ENCODE measurements at regions not wholly inside any gene's neighbourhood (a gene's known extent, or its start where the extent isn't known, plus 50 kb on each side); places are given as distances from the start of the nearest gene placed in this dataset.

DNA sequence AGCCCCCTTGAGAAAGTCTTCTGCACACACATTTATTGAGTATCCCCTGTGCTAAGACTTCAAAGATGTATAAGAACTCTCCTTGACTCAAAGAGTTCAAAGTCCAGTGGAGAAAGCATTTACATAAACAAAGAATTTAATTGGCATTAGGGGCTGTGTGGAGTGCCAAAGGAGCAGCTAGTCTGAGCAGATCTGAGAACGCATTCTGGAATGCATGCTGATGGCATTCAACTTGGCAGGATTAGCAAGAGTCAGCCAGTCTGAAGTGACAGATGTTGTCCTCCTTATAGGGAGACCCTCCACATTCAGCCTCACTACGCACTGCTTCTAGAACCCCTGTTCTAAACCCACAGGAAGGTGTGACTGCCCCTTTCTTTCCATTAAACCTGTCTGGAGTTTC, 191.5 kb downstream of the RAD51AP2 start:
- TF ChIP-seq, protein P1, sequence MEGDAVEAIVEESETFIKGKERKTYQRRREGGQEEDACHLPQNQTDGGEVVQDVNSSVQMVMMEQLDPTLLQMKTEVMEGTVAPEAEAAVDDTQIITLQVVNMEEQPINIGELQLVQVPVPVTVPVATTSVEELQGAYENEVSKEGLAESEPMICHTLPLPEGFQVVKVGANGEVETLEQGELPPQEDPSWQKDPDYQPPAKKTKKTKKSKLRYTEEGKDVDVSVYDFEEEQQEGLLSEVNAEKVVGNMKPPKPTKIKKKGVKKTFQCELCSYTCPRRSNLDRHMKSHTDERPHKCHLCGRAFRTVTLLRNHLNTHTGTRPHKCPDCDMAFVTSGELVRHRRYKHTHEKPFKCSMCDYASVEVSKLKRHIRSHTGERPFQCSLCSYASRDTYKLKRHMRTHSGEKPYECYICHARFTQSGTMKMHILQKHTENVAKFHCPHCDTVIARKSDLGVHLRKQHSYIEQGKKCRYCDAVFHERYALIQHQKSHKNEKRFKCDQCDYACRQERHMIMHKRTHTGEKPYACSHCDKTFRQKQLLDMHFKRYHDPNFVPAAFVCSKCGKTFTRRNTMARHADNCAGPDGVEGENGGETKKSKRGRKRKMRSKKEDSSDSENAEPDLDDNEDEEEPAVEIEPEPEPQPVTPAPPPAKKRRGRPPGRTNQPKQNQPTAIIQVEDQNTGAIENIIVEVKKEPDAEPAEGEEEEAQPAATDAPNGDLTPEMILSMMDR (conservative IDR thresholded peaks at IDR 0.05; ENCODE audit: low read depth in 2 of 2) = no peak
- TF ChIP-seq, protein P2, sequence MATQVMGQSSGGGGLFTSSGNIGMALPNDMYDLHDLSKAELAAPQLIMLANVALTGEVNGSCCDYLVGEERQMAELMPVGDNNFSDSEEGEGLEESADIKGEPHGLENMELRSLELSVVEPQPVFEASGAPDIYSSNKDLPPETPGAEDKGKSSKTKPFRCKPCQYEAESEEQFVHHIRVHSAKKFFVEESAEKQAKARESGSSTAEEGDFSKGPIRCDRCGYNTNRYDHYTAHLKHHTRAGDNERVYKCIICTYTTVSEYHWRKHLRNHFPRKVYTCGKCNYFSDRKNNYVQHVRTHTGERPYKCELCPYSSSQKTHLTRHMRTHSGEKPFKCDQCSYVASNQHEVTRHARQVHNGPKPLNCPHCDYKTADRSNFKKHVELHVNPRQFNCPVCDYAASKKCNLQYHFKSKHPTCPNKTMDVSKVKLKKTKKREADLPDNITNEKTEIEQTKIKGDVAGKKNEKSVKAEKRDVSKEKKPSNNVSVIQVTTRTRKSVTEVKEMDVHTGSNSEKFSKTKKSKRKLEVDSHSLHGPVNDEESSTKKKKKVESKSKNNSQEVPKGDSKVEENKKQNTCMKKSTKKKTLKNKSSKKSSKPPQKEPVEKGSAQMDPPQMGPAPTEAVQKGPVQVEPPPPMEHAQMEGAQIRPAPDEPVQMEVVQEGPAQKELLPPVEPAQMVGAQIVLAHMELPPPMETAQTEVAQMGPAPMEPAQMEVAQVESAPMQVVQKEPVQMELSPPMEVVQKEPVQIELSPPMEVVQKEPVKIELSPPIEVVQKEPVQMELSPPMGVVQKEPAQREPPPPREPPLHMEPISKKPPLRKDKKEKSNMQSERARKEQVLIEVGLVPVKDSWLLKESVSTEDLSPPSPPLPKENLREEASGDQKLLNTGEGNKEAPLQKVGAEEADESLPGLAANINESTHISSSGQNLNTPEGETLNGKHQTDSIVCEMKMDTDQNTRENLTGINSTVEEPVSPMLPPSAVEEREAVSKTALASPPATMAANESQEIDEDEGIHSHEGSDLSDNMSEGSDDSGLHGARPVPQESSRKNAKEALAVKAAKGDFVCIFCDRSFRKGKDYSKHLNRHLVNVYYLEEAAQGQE (IDR thresholded peaks at IDR 0.05; ENCODE audit: unreplicated experiment) = no peak
- TF ChIP-seq POLR2AphosphoS5 (IDR thresholded peaks at IDR 0.05; ENCODE audit: low read depth) (no peak), EZH2phosphoT487 (IDR thresholded peaks at IDR 0.05; ENCODE audit: unreplicated experiment) (no peak), CREB1 (CRISPR knock-in tag; IDR thresholded peaks at IDR 0.05; ENCODE audit: low read depth) (no peak), ZNF331 (CRISPR knock-in tag; IDR thresholded peaks at IDR 0.05; ENCODE audit: low read depth) (no peak), EZH2 (IDR thresholded peaks at IDR 0.05; ENCODE audit: low read depth, unreplicated experiment) (no peak), JUNB (IDR thresholded peaks at IDR 0.05; ENCODE audit: unreplicated experiment) (no peak), NANOG (IDR thresholded peaks at IDR 0.05; ENCODE audit: borderline replicate concordance) (no peak)
- TF ChIP-seq, protein P3, sequence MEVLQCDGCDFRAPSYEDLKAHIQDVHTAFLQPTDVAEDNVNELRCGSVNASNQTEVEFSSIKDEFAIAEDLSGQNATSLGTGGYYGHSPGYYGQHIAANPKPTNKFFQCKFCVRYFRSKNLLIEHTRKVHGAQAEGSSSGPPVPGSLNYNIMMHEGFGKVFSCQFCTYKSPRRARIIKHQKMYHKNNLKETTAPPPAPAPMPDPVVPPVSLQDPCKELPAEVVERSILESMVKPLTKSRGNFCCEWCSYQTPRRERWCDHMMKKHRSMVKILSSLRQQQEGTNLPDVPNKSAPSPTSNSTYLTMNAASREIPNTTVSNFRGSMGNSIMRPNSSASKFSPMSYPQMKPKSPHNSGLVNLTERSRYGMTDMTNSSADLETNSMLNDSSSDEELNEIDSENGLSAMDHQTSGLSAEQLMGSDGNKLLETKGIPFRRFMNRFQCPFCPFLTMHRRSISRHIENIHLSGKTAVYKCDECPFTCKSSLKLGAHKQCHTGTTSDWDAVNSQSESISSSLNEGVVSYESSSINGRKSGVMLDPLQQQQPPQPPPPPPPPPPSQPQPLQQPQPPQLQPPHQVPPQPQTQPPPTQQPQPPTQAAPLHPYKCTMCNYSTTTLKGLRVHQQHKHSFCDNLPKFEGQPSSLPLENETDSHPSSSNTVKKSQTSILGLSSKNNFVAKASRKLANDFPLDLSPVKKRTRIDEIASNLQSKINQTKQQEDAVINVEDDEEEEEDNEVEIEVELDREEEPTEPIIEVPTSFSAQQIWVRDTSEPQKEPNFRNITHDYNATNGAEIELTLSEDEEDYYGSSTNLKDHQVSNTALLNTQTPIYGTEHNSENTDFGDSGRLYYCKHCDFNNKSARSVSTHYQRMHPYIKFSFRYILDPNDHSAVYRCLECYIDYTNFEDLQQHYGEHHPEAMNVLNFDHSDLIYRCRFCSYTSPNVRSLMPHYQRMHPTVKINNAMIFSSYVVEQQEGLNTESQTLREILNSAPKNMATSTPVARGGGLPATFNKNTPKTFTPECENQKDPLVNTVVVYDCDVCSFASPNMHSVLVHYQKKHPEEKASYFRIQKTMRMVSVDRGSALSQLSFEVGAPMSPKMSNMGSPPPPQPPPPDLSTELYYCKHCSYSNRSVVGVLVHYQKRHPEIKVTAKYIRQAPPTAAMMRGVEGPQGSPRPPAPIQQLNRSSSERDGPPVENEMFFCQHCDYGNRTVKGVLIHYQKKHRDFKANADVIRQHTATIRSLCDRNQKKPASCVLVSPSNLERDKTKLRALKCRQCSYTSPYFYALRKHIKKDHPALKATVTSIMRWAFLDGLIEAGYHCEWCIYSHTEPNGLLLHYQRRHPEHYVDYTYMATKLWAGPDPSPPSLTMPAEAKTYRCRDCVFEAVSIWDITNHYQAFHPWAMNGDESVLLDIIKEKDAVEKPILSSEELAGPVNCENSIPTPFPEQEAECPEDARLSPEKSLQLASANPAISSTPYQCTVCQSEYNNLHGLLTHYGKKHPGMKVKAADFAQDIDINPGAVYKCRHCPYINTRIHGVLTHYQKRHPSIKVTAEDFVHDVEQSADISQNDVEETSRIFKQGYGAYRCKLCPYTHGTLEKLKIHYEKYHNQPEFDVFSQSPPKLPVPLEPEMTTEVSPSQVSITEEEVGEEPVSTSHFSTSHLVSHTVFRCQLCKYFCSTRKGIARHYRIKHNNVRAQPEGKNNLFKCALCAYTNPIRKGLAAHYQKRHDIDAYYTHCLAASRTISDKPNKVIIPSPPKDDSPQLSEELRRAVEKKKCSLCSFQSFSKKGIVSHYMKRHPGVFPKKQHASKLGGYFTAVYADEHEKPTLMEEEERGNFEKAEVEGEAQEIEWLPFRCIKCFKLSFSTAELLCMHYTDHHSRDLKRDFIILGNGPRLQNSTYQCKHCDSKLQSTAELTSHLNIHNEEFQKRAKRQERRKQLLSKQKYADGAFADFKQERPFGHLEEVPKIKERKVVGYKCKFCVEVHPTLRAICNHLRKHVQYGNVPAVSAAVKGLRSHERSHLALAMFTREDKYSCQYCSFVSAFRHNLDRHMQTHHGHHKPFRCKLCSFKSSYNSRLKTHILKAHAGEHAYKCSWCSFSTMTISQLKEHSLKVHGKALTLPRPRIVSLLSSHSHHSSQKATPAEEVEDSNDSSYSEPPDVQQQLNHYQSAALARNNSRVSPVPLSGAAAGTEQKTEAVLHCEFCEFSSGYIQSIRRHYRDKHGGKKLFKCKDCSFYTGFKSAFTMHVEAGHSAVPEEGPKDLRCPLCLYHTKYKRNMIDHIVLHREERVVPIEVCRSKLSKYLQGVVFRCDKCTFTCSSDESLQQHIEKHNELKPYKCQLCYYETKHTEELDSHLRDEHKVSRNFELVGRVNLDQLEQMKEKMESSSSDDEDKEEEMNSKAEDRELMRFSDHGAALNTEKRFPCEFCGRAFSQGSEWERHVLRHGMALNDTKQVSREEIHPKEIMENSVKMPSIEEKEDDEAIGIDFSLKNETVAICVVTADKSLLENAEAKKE (CRISPR knock-in tag; IDR thresholded peaks at IDR 0.05) = no peak
- TF ChIP-seq, protein P4, sequence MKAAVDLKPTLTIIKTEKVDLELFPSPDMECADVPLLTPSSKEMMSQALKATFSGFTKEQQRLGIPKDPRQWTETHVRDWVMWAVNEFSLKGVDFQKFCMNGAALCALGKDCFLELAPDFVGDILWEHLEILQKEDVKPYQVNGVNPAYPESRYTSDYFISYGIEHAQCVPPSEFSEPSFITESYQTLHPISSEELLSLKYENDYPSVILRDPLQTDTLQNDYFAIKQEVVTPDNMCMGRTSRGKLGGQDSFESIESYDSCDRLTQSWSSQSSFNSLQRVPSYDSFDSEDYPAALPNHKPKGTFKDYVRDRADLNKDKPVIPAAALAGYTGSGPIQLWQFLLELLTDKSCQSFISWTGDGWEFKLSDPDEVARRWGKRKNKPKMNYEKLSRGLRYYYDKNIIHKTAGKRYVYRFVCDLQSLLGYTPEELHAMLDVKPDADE (IDR thresholded peaks at IDR 0.05) = no peak

Measured in GM23338 (cell line).